Heart right ventricle (tissue), 16 donors: ENCODE measurements at regions not wholly inside any gene's neighbourhood (a gene's known extent, or its start where the extent isn't known, plus 50 kb on each side); places are given as distances from the start of the nearest gene placed in this dataset.

ENCODE experiments used
- ATAC-seq, 8 donors: fragments of 200-7000 bp; cut with Tn5 transposase; one replicate each; pipeline ENCODE4 v1.9.1; 2020; ENCODE audit warnings: mild to moderate bottlenecking in 8 of 8, moderate library complexity in 8 of 8, moderate number of reproducible peaks in 1 of 8
- DNase-seq, 2 donors: peaks; one replicate each; pipeline ENCODE4 v3.0.0-alpha.2; 2020
- H3K27ac ChIP-seq, 10 donors: fragments of 200-600 bp; sonication (generic) in 2 of 10; one replicate each; pipeline versions ENCODE4 v1.5.0 to v1.8.0; 2020 to 2022; ENCODE audit warnings: mild to moderate bottlenecking in 3 of 10
- H3K27me3 ChIP-seq, 7 donors: fragments of 200-600 bp; one replicate each; pipeline ENCODE4 v1.8.0; 2021 to 2022; ENCODE audit warnings: mild to moderate bottlenecking in 2 of 7
- H3K36me3 ChIP-seq, 9 donors: fragments of 200-600 bp; sonication (generic) in 1 of 9; one replicate each; pipeline versions ENCODE4 v1.5.0 to v1.8.0; 2020 to 2022; ENCODE audit warnings: mild to moderate bottlenecking in 2 of 9
- H3K4me1 ChIP-seq, 9 donors: fragments of 200-600 bp; sonication (generic) in 1 of 9; one replicate each; pipeline versions ENCODE4 v1.5.0 to v1.8.0; 2020 to 2022; ENCODE audit warnings: mild to moderate bottlenecking in 4 of 9
- H3K4me3 ChIP-seq, 10 donors: fragments of 200-600 bp; sonication (generic) in 2 of 10; one replicate each; pipeline versions ENCODE4 v1.5.0 to v1.8.0; 2020 to 2022; ENCODE audit warnings: mild to moderate bottlenecking in 7 of 10, moderate library complexity in 2 of 10
- H3K9me3 ChIP-seq, 11 donors: fragments of 200-600 bp in 10 of 11; sonication (generic) in 2 of 11; one replicate each; pipeline versions ENCODE4 v1.5.0 to v1.8.0; 2013 to 2022; ENCODE audit warnings: mild to moderate bottlenecking in 2 of 11, control low read depth in 1 of 11, moderate library complexity in 1 of 11
- WGBS, 2 donors: extraction: QIAGEN DNeasy Blood & Tissue Kit; methylation state at CpG; one replicate each; pipeline ENCODE4 v1.1.7; 2013; ENCODE audit warnings: inconsistent platforms in 1 of 2; 5-methylcytosine and 5-hydroxymethylcytosine counted together
- intact Hi-C, 10 donors: fragments of 100-400 bp; cut with DNase I; formaldehyde crosslinking; loops; one replicate each; pipeline versions ENCODE4 v1.11.1 to v1.14.2; 2022
- TF ChIP-seq, protein P1 (sequence below), 9 donors: fragments of 200-600 bp; sonication (generic) in 2 of 9; IDR thresholded peaks; one replicate each; pipeline versions ENCODE4 v1.5.0 to v1.8.0; 2021 to 2022; ENCODE audit warnings: antibody characterized with exemption in 9 of 9, mild to moderate bottlenecking in 5 of 9, moderate library complexity in 1 of 9
- donor health status: Arrhythmogenic right ventricular cardiomyopathy.
- donor health status: ischemic (EF 13 %, LVEDD 7.1; RV severe dilation, severe dysfunction).
- donor health status: healthy with polysubstance abuse.
- donor health status: DM: no; HTN: yes; CAD: no.
- donor health status: DM: no; HTN: no; CAD: no.
- donor health status: ischemic (EF 25% LVEDD 6.9; RV normal size, moderate dysfunction).
- donor health status: ischemic (EF 25% LVEDD 5.7; RV mildly dilated, moderate dysfunction).
- donor health status: healthy.
- donor health status: DM: yes; HTN: yes; CAD: no.
- donor health status: Ischemic cardiomyopathy.
- donor health status: ischemic (EF 35%, LVEDD 5.7; RV mildly dilated, moderate dysfunction).
- donor health status: nonischemic (EF 11% LVEDD 7.7; RV severe dilation, severe dysfunction).
- donor health status: DM: yes; HTN: yes; CAD: no.
- donor health status: PGD.
- donor health status: ischemic (EF 29% LVEDD 5.4; RV normal size, mild dysfunction).
- donor health status: nonischemic (EF 23%, LVEDD 6.1; RV moderate dilation, normal function).

DNA sequence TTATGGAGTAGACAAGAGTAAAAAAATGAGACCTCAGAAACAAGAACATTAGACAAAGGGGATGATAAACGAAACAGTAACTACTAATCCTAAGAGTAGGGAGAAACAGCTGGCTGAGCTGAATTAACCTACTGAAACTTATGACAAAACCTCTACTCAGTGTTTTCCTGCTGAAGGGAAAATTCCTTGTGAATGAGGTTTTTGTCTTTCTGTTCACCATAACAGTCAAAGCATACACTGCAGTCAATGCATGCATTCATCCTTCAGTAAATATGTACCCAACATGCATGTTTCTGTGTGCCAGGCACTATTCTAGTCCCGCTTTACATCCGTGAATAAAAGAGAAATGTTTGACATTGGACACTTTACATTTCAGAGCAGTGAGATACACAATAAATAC lies 805.6 kb upstream of the KLHL29 start:
- TF ChIP-seq, protein P1, sequence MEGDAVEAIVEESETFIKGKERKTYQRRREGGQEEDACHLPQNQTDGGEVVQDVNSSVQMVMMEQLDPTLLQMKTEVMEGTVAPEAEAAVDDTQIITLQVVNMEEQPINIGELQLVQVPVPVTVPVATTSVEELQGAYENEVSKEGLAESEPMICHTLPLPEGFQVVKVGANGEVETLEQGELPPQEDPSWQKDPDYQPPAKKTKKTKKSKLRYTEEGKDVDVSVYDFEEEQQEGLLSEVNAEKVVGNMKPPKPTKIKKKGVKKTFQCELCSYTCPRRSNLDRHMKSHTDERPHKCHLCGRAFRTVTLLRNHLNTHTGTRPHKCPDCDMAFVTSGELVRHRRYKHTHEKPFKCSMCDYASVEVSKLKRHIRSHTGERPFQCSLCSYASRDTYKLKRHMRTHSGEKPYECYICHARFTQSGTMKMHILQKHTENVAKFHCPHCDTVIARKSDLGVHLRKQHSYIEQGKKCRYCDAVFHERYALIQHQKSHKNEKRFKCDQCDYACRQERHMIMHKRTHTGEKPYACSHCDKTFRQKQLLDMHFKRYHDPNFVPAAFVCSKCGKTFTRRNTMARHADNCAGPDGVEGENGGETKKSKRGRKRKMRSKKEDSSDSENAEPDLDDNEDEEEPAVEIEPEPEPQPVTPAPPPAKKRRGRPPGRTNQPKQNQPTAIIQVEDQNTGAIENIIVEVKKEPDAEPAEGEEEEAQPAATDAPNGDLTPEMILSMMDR (IDR thresholded peaks at IDR 0.05): no peak
- Histone ChIP-seq H3K9me3 (peaks cover 0 to 32% (median 9%) of the 10 kb centered on the region in 11 donors), H3K4me3 (no peak overlapping the region), H3K4me1 (no peaks in the 10 kb centered on the region), H3K36me3 (no peaks in the 10 kb centered on the region), H3K27ac (no peak overlapping the region), H3K27me3 (no peaks in the 10 kb centered on the region)
- ATAC-seq (no peak), DNase-seq (no peak)
- 68 to 71% methylated on average over 3 of the region's 3 CpGs for WGBS, 2 donors
- intact Hi-C loops: no loop called here

DNA sequence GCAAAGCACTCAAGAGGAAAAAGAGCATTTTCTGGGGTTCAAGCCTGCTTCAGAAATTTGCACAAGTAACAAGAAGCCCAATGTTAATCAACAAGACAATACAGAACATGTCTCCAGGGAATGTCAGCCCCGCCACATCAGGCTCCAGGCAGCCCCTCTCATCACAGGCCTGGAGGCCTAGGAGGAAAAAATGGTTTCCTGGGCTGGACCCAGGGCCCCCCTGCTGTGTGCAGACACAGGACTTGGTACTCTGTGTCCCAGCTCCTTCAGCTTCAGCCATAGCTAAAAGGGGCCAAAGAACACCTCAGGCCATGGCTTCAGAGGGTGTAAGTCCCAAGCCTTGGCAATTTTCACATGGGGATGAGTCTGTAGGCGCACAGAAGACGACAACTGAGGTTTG lies 802.9 kb upstream of the KLHL29 start:
- TF ChIP-seq, protein P1 (IDR thresholded peaks at IDR 0.05): no peak
- Histone ChIP-seq H3K4me3 (no peak overlapping the region), H3K9me3 (peaks cover 0 to 32% (median 9%) of the 10 kb centered on the region in 11 donors), H3K27ac (no peak overlapping the region), H3K27me3 (no peaks in the 10 kb centered on the region), H3K36me3 (no peaks in the 10 kb centered on the region), H3K4me1 (no peaks in the 10 kb centered on the region)
- DNase-seq (no peak), ATAC-seq (no peak)
- WGBS, 2 donors: 67 to 69% methylated on average over 3 of the region's 3 CpGs
- intact Hi-C loops: no loop called here

- Histone ChIP-seq H3K27me3 (no peaks in the 10 kb centered on the region), H3K27ac (no peak overlapping the region), H3K4me3 (no peak overlapping the region), H3K4me1 (no peaks in the 10 kb centered on the region), H3K36me3 (no peaks in the 10 kb centered on the region), H3K9me3 (peaks cover 0 to 17% (median 8%) of the 10 kb centered on the region in 11 donors)
- 67 to 69% methylated on average over 5 of the region's 5 CpGs for WGBS, 2 donors
- ATAC-seq: no peak
- no peak for DNase-seq
- intact Hi-C loops: no loop called here
- TF ChIP-seq, protein P1 (IDR thresholded peaks at IDR 0.05): no peak
Measured at GRCh38 chr2:22596306-22596705, 788.7 kb upstream of the KLHL29 start.

DNA sequence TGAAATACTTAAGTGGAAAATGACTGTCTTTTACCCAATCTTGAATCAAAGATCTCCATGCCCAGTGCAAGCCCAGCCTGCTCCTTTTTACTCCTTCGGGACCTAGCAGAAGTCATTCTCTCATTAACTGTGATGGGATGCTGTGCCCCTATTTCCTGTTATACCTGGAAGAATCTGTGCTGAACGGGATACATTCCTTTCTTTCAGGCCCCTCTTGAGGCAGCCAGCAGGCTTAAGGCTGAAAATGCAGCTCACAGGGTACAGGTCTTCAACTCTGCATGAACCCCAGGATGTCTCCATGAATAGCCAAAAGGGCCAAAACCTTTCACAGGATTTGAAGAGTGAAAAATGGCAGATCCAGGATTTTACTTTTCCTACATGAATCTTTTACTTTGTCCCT lies 784.8 kb upstream of the KLHL29 start:
- ATAC-seq: no peak
- H3K36me3 ChIP-seq: no peaks in the 10 kb centered on the region
- WGBS, 2 donors: 46 to 47% methylated on average over 2 of the region's 2 CpGs
- no peak overlapping the region for H3K4me3 ChIP-seq
- intact Hi-C loops: no loop called here
- no peak for DNase-seq
- H3K4me1 ChIP-seq: no peaks in the 10 kb centered on the region
- H3K27me3 ChIP-seq: no peaks in the 10 kb centered on the region
- TF ChIP-seq, protein P1 (IDR thresholded peaks at IDR 0.05): no peak
- no peak overlapping the region for H3K27ac ChIP-seq
- H3K9me3 ChIP-seq: no peaks in the 10 kb centered on the region

DNA sequence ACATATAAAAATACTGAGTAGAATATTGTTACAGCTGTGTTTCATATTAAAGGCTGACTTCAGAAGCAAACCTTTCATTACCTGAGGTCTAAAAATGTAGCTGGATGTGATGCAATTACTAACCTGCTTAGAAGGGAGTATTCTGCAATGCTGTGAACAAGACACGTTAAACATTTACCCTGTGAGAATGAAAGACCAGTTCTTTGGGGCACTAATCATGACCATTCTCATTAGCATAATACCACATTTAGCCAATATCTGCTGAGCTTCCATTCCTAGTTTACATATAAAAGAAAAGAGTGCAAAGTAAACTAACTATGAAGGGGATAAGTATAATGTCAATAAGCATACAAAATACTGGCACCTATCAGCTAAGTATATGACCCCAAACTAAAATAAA lies 784.0 kb upstream of the KLHL29 start:
- Histone ChIP-seq H3K9me3 (no peaks in the 10 kb centered on the region), H3K4me1 (no peaks in the 10 kb centered on the region), H3K27ac (no peak overlapping the region), H3K36me3 (no peaks in the 10 kb centered on the region), H3K4me3 (no peak overlapping the region), H3K27me3 (no peaks in the 10 kb centered on the region)
- intact Hi-C loops: no loop called here
- no peak for ATAC-seq
- 72 to 79% methylated on average over 1 of the region's 1 CpG for WGBS, 2 donors
- DNase-seq: no peak
- TF ChIP-seq, protein P1 (IDR thresholded peaks at IDR 0.05): no peak
